GM12878 (cell line): ENCODE measurements at regions not wholly inside any gene's neighbourhood (a gene's known extent, or its start where the extent isn't known, plus 50 kb on each side); places are given as distances from the start of the nearest gene placed in this dataset.

Experiments
- BHLHE40 ChIP-seq, 2 experiments: fragments of 450-650 bp in 1 of 2; IDR thresholded peaks; 2 replicates each; pipeline ENCODE4 v1.6.1; 2011 to 2017; ENCODE audit warnings: low read depth in 2 of 2, borderline replicate concordance in 1 of 2, improper control_type of control experiment in 1 of 2, low read length in 1 of 2, mild to moderate bottlenecking in 1 of 2
- EZH2 ChIP-seq: IDR thresholded peaks from 2 replicates; pipeline ENCODE4 v1.6.1; 2012; ENCODE audit warnings: low read depth, mild to moderate bottlenecking, control low read depth, inconsistent platforms, low read length, borderline replicate concordance; ENCODE audit not compliant: control insufficient read depth
- POLR2AphosphoS2 ChIP-seq: IDR thresholded peaks from 2 replicates; pipeline ENCODE4 v1.6.1; 2011; ENCODE audit warnings: low read depth, mild to moderate bottlenecking, low read length, improper control_type of control experiment, moderate library complexity
- RFX5 ChIP-seq: IDR thresholded peaks from 2 replicates; pipeline ENCODE4 v1.6.1; 2011; ENCODE audit warnings: low read depth, low read length, improper control_type of control experiment
- SIN3A ChIP-seq: IDR thresholded peaks from 2 replicates; pipeline ENCODE4 v1.6.1; 2012; ENCODE audit warnings: low read depth, low read length, improper control_type of control experiment
- SMC3 ChIP-seq: IDR thresholded peaks from 2 replicates; pipeline ENCODE4 v1.6.1; 2011; ENCODE audit warnings: low read length, improper control_type of control experiment, borderline replicate concordance
- SPI1 ChIP-seq: IDR thresholded peaks from 2 replicates; pipeline ENCODE4 v1.6.1; 2011; ENCODE audit warnings: low read depth, mild to moderate bottlenecking, low read length, moderate library complexity, borderline replicate concordance; ENCODE audit not compliant: insufficient read depth
- TARDBP ChIP-seq: IDR thresholded peaks from 2 replicates; pipeline ENCODE4 v1.6.1; 2016; ENCODE audit warnings: borderline replicate concordance
- ZNF274 ChIP-seq: IDR thresholded peaks from one replicate; pipeline ENCODE4 v1.8.0; 2011; ENCODE audit not compliant: insufficient read length, insufficient read depth
- TF ChIP-seq, protein P1 (sequence below), 3 experiments: IDR thresholded peaks in 2 of 3; conservative IDR thresholded peaks in 1 of 3; 2 replicates each; pipeline ENCODE4 v1.5.1; 2011; ENCODE audit warnings: low read depth in 3 of 3, low read length in 3 of 3, mild to moderate bottlenecking in 3 of 3, control low read depth in 2 of 3, moderate library complexity in 2 of 3, inconsistent platforms in 1 of 3, mixed read lengths in 1 of 3; ENCODE audit not compliant: control insufficient read depth in 2 of 3, insufficient read depth in 1 of 3; ENCODE audit errors: extremely low read depth in 1 of 3
- TF ChIP-seq, protein P2 (sequence below): IDR thresholded peaks from 2 replicates; pipeline ENCODE4 v1.6.1; 2011; ENCODE audit warnings: borderline replicate concordance, low read depth, mild to moderate bottlenecking, moderate library complexity, mixed read lengths, low read length; ENCODE audit not compliant: insufficient read depth; ENCODE audit errors: extremely low read length
- TF ChIP-seq, protein P3 (sequence below): IDR thresholded peaks from 2 replicates; pipeline ENCODE4 v1.6.1; 2011; ENCODE audit warnings: mild to moderate bottlenecking, low read depth, low read length, moderate library complexity; ENCODE audit not compliant: insufficient replicate concordance
- TF ChIP-seq, protein P4 (sequence below): fragments of 450-650 bp; IDR thresholded peaks from 2 replicates; pipeline ENCODE4 v1.6.1; 2017; ENCODE audit warnings: mild to moderate bottlenecking

GRCh38 chr5:24747327-24747726 lies 102.5 kb upstream of the CDH10 start:
- TF ChIP-seq, protein P1, sequence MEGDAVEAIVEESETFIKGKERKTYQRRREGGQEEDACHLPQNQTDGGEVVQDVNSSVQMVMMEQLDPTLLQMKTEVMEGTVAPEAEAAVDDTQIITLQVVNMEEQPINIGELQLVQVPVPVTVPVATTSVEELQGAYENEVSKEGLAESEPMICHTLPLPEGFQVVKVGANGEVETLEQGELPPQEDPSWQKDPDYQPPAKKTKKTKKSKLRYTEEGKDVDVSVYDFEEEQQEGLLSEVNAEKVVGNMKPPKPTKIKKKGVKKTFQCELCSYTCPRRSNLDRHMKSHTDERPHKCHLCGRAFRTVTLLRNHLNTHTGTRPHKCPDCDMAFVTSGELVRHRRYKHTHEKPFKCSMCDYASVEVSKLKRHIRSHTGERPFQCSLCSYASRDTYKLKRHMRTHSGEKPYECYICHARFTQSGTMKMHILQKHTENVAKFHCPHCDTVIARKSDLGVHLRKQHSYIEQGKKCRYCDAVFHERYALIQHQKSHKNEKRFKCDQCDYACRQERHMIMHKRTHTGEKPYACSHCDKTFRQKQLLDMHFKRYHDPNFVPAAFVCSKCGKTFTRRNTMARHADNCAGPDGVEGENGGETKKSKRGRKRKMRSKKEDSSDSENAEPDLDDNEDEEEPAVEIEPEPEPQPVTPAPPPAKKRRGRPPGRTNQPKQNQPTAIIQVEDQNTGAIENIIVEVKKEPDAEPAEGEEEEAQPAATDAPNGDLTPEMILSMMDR (IDR thresholded peaks at IDR 0.05 in 2 of 3, conservative IDR thresholded peaks at IDR 0.05 in 1 of 3; ENCODE audit: control insufficient read depth in 2 of 3, extremely low read depth in 1 of 3, insufficient read depth in 1 of 3, low read depth in 3 of 3, low read length in 3 of 3): no peak
- TF ChIP-seq, protein P2, sequence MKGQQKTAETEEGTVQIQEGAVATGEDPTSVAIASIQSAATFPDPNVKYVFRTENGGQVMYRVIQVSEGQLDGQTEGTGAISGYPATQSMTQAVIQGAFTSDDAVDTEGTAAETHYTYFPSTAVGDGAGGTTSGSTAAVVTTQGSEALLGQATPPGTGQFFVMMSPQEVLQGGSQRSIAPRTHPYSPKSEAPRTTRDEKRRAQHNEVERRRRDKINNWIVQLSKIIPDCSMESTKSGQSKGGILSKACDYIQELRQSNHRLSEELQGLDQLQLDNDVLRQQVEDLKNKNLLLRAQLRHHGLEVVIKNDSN: no peak
- TF ChIP-seq, protein P3, sequence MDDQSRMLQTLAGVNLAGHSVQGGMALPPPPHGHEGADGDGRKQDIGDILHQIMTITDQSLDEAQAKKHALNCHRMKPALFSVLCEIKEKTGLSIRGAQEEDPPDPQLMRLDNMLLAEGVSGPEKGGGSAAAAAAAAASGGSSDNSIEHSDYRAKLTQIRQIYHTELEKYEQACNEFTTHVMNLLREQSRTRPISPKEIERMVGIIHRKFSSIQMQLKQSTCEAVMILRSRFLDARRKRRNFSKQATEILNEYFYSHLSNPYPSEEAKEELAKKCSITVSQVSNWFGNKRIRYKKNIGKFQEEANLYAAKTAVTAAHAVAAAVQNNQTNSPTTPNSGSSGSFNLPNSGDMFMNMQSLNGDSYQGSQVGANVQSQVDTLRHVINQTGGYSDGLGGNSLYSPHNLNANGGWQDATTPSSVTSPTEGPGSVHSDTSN: no peak
- TF ChIP-seq POLR2AphosphoS2: no peak
- TF ChIP-seq TARDBP: no peak
- no peak for TF ChIP-seq SMC3
- TF ChIP-seq SPI1: no peak
- TF ChIP-seq ZNF274: no peak
- TF ChIP-seq, protein P4, sequence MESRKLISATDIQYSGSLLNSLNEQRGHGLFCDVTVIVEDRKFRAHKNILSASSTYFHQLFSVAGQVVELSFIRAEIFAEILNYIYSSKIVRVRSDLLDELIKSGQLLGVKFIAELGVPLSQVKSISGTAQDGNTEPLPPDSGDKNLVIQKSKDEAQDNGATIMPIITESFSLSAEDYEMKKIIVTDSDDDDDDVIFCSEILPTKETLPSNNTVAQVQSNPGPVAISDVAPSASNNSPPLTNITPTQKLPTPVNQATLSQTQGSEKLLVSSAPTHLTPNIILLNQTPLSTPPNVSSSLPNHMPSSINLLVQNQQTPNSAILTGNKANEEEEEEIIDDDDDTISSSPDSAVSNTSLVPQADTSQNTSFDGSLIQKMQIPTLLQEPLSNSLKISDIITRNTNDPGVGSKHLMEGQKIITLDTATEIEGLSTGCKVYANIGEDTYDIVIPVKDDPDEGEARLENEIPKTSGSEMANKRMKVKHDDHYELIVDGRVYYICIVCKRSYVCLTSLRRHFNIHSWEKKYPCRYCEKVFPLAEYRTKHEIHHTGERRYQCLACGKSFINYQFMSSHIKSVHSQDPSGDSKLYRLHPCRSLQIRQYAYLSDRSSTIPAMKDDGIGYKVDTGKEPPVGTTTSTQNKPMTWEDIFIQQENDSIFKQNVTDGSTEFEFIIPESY: no peak
- no peak for TF ChIP-seq RFX5
- no peak for TF ChIP-seq EZH2
- TF ChIP-seq BHLHE40 (IDR thresholded peaks at IDR 0.05; ENCODE audit: borderline replicate concordance in 1 of 2, low read depth in 2 of 2, low read length in 1 of 2): no peak
- TF ChIP-seq SIN3A: no peak
